Heart right ventricle (tissue), 16 donors: ENCODE measurements at regions not wholly inside any gene's neighbourhood (a gene's known extent, or its start where the extent isn't known, plus 50 kb on each side); places are given as distances from the start of the nearest gene placed in this dataset.

Experiments used
- ATAC-seq, 8 donors: fragments of 200-7000 bp; cut with Tn5 transposase; one replicate each; pipeline ENCODE4 v1.9.1; 2020; ENCODE audit warnings: mild to moderate bottlenecking in 8 of 8, moderate library complexity in 8 of 8, moderate number of reproducible peaks in 1 of 8
- DNase-seq, 2 donors: peaks; one replicate each; pipeline ENCODE4 v3.0.0-alpha.2; 2020
- H3K27ac ChIP-seq, 10 donors: fragments of 200-600 bp; sonication (generic) in 2 of 10; one replicate each; pipeline versions ENCODE4 v1.5.0 to v1.8.0; 2020 to 2022; ENCODE audit warnings: mild to moderate bottlenecking in 3 of 10
- H3K27me3 ChIP-seq, 7 donors: fragments of 200-600 bp; one replicate each; pipeline ENCODE4 v1.8.0; 2021 to 2022; ENCODE audit warnings: mild to moderate bottlenecking in 2 of 7
- H3K36me3 ChIP-seq, 9 donors: fragments of 200-600 bp; sonication (generic) in 1 of 9; one replicate each; pipeline versions ENCODE4 v1.5.0 to v1.8.0; 2020 to 2022; ENCODE audit warnings: mild to moderate bottlenecking in 2 of 9
- H3K4me1 ChIP-seq, 9 donors: fragments of 200-600 bp; sonication (generic) in 1 of 9; one replicate each; pipeline versions ENCODE4 v1.5.0 to v1.8.0; 2020 to 2022; ENCODE audit warnings: mild to moderate bottlenecking in 4 of 9
- H3K4me3 ChIP-seq, 10 donors: fragments of 200-600 bp; sonication (generic) in 2 of 10; one replicate each; pipeline versions ENCODE4 v1.5.0 to v1.8.0; 2020 to 2022; ENCODE audit warnings: mild to moderate bottlenecking in 7 of 10, moderate library complexity in 2 of 10
- H3K9me3 ChIP-seq, 11 donors: fragments of 200-600 bp in 10 of 11; sonication (generic) in 2 of 11; one replicate each; pipeline versions ENCODE4 v1.5.0 to v1.8.0; 2013 to 2022; ENCODE audit warnings: mild to moderate bottlenecking in 2 of 11, control low read depth in 1 of 11, moderate library complexity in 1 of 11
- WGBS, 2 donors: extraction: QIAGEN DNeasy Blood & Tissue Kit; methylation state at CpG; one replicate each; pipeline ENCODE4 v1.1.7; 2013; ENCODE audit warnings: inconsistent platforms in 1 of 2; 5-methylcytosine and 5-hydroxymethylcytosine counted together
- intact Hi-C, 10 donors: fragments of 100-400 bp; cut with DNase I; formaldehyde crosslinking; loops; one replicate each; pipeline versions ENCODE4 v1.11.1 to v1.14.2; 2022
- TF ChIP-seq, protein P1 (sequence below), 9 donors: fragments of 200-600 bp; sonication (generic) in 2 of 9; IDR thresholded peaks; one replicate each; pipeline versions ENCODE4 v1.5.0 to v1.8.0; 2021 to 2022; ENCODE audit warnings: antibody characterized with exemption in 9 of 9, mild to moderate bottlenecking in 5 of 9, moderate library complexity in 1 of 9
- donor health status: Arrhythmogenic right ventricular cardiomyopathy.
- donor health status: ischemic (EF 13 %, LVEDD 7.1; RV severe dilation, severe dysfunction).
- donor health status: healthy with polysubstance abuse.
- donor health status: DM: no; HTN: yes; CAD: no.
- donor health status: DM: no; HTN: no; CAD: no.
- donor health status: ischemic (EF 25% LVEDD 6.9; RV normal size, moderate dysfunction).
- donor health status: ischemic (EF 25% LVEDD 5.7; RV mildly dilated, moderate dysfunction).
- donor health status: healthy.
- donor health status: DM: yes; HTN: yes; CAD: no.
- donor health status: Ischemic cardiomyopathy.
- donor health status: ischemic (EF 35%, LVEDD 5.7; RV mildly dilated, moderate dysfunction).
- donor health status: nonischemic (EF 11% LVEDD 7.7; RV severe dilation, severe dysfunction).
- donor health status: DM: yes; HTN: yes; CAD: no.
- donor health status: PGD.
- donor health status: ischemic (EF 29% LVEDD 5.4; RV normal size, mild dysfunction).
- donor health status: nonischemic (EF 23%, LVEDD 6.1; RV moderate dilation, normal function).

DNA sequence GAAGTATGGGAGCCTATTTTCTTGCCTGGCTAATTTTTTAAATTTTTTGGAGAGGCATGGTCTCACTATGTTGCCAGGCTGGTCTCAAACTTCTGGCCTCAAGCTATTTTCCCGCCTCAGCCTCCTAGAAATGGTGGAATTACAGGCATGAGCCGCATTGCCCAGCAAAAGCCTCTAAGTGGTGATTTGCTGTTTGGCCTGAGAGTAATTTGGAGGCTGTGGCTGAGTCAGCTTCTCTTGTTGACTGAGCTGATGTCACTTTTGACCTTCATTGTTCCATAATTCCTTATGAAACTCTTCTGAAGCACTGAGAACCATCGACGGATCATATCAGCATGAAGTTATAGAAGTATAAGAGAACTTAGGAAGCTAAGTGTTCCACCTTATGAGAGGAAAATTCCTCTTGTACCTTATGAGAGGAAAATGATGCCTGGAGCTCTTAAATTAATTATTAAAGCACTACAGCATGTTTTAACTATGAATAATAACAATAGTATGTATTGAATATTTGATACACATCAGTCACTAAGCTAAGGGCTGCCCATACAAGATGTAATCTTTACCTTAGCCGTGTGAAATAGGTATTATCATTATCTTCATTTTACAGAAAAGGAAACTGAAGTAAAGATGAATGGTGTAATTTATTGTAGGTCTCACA, 220.8 kb upstream of the MON1B start:
- Histone ChIP-seq H3K36me3 (no peaks in the 10 kb centered on the region), H3K4me3 (no peak overlapping the region), H3K27ac (no peak overlapping the region), H3K4me1 (no peaks in the 10 kb centered on the region), H3K9me3 (peaks cover 0 to 4% (median 0%) of the 10 kb centered on the region in 11 donors), H3K27me3 (no peaks in the 10 kb centered on the region)
- intact Hi-C loops: no loop called here
- 82 to 84% methylated on average over 5 of the region's 5 CpGs for WGBS, 2 donors
- TF ChIP-seq, protein P1, sequence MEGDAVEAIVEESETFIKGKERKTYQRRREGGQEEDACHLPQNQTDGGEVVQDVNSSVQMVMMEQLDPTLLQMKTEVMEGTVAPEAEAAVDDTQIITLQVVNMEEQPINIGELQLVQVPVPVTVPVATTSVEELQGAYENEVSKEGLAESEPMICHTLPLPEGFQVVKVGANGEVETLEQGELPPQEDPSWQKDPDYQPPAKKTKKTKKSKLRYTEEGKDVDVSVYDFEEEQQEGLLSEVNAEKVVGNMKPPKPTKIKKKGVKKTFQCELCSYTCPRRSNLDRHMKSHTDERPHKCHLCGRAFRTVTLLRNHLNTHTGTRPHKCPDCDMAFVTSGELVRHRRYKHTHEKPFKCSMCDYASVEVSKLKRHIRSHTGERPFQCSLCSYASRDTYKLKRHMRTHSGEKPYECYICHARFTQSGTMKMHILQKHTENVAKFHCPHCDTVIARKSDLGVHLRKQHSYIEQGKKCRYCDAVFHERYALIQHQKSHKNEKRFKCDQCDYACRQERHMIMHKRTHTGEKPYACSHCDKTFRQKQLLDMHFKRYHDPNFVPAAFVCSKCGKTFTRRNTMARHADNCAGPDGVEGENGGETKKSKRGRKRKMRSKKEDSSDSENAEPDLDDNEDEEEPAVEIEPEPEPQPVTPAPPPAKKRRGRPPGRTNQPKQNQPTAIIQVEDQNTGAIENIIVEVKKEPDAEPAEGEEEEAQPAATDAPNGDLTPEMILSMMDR (IDR thresholded peaks at IDR 0.05): no peak
- no peak for DNase-seq
- no peak for ATAC-seq

DNA sequence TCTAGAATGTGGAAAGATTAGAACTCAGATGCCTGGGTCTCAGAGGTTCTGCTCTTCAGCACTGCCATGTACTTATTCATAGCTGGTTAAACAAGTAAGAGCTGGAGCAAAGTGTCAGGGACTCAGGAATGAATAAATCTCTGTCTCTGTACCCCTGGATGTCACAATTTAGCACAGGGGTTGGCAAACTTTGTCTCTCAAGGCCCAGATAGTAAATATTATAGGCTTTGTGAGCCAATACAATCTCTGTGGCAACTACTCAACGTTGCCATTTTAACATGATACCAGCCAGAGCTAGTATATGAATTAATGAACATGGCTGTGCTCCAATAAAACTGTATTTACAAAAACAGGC, 220.3 kb upstream of the MON1B start:
- TF ChIP-seq, protein P1 (IDR thresholded peaks at IDR 0.05): no peak
- no peak for ATAC-seq
- no peak overlapping the region for H3K27ac ChIP-seq
- no peaks in the 10 kb centered on the region for H3K4me1 ChIP-seq
- H3K36me3 ChIP-seq: no peaks in the 10 kb centered on the region
- 69 to 72% methylated on average over 1 of the region's 1 CpG for WGBS, 2 donors
- H3K4me3 ChIP-seq: no peak overlapping the region
- no peaks in the 10 kb centered on the region for H3K27me3 ChIP-seq
- intact Hi-C loops: no loop called here
- no peak for DNase-seq
- H3K9me3 ChIP-seq: peaks cover 0 to 4% (median 0%) of the 10 kb centered on the region in 11 donors

DNA sequence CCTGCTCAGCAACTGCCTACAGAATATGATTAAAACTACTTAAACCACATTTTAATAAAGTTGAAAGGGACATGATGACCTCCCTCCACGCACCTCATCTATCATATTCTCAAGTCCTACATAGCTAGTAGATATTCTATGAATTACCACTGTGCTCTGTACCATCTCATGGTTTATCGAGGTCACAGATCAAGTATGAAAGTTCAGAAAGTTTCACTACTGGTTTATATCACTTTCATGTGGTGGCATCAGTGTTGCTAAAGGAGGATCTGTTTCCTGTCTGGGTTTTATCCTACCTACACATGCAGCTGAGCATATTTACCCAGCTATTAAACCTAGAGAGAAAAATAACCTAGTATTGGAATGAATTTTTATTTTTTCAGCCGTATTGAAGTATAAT, 214.9 kb upstream of the MON1B start:
- 85 to 90% methylated on average over 3 of the region's 3 CpGs for WGBS, 2 donors
- Histone ChIP-seq H3K4me3 (no peak overlapping the region), H3K9me3 (no peaks in the 10 kb centered on the region), H3K27ac (no peak overlapping the region), H3K36me3 (no peaks in the 10 kb centered on the region), H3K27me3 (no peaks in the 10 kb centered on the region), H3K4me1 (no peaks in the 10 kb centered on the region)
- TF ChIP-seq, protein P1 (IDR thresholded peaks at IDR 0.05): no peak
- no peak for DNase-seq
- intact Hi-C loops: no loop called here
- no peak for ATAC-seq

DNA sequence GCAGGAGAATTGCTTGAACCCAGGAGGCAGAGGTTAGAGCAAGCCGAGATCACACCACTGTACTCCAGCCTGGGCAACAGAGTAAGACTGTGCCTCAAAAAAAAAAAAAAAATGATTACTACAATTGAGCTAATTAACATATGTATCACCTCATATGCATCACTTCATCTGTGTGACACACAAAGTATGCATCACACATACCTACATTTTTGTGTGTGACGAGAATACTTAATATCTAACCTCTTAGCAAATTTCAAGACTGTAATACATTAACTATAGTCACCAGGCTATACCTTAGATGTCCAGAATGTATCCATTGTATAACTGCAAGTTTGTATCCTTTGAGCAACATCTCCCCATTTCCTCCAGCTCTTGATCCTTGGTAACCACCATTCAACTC, 214.2 kb upstream of the MON1B start:
- Histone ChIP-seq H3K9me3 (no peaks in the 10 kb centered on the region), H3K36me3 (no peaks in the 10 kb centered on the region), H3K27ac (no peak overlapping the region), H3K4me1 (no peaks in the 10 kb centered on the region), H3K4me3 (no peak overlapping the region), H3K27me3 (no peaks in the 10 kb centered on the region)
- intact Hi-C loops: no loop called here
- DNase-seq (no peak), ATAC-seq (no peak)
- WGBS, 2 donors: 86 to 90% methylated on average over 2 of the region's 2 CpGs
- TF ChIP-seq, protein P1 (IDR thresholded peaks at IDR 0.05): no peak
